LNCAP (cell line): ENCODE measurements at regions not wholly inside any gene's neighbourhood (a gene's known extent, or its start where the extent isn't known, plus 50 kb on each side); places are given as distances from the start of the nearest gene placed in this dataset.

ENCODE experiments used
- TF ChIP-seq, protein P1 (sequence below): fragments of 450-650 bp; IDR thresholded peaks from 2 replicates; pipeline ENCODE4 v1.5.1; 2017; ENCODE audit warnings: mild to moderate bottlenecking

- TF ChIP-seq, protein P1, sequence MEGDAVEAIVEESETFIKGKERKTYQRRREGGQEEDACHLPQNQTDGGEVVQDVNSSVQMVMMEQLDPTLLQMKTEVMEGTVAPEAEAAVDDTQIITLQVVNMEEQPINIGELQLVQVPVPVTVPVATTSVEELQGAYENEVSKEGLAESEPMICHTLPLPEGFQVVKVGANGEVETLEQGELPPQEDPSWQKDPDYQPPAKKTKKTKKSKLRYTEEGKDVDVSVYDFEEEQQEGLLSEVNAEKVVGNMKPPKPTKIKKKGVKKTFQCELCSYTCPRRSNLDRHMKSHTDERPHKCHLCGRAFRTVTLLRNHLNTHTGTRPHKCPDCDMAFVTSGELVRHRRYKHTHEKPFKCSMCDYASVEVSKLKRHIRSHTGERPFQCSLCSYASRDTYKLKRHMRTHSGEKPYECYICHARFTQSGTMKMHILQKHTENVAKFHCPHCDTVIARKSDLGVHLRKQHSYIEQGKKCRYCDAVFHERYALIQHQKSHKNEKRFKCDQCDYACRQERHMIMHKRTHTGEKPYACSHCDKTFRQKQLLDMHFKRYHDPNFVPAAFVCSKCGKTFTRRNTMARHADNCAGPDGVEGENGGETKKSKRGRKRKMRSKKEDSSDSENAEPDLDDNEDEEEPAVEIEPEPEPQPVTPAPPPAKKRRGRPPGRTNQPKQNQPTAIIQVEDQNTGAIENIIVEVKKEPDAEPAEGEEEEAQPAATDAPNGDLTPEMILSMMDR: no peak
These were observed 725.3 kb downstream of the BRD1 start for GRCh38 chr22:49102367-49102766.

DNA sequence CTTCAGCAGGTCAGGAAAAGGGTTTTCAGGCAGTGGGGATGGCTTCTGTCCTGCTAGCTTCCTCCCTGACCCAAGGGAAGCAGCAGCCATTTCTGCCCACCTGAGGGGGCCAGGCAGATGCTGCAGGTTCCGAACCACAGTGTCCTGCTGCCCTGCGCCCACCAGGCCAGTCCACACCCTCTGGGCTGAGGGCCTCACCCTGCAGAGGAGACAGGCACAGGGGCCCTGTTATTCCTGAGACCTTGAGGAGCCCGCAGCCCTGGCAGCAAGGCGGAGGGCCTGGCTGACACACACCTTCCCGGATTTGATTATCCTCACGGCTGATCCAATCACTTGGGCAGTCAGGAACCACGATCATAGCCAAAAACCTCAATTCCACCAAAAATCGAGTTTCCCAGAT, 725.8 kb downstream of the BRD1 start:
- TF ChIP-seq, protein P1: no peak

DNA sequence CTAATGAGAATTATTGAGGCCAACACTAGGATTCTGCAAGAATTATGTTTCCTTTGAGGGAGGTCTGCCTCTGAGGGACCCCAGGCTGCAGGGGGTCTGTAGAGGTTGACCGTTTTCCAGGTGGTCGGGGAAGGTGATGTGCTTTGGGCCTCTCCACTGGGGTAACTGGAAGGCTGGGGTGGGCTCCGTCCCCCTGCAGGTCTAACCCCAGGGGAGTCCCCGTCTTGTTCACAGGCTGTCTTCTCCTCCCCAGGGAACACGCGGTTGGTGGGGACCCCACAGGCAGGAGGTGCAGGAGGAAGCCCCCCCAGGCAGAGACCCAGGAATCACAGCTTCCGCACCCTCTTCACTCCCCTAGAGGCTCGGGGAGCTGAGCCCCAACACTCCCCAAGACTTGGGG, 726.4 kb downstream of the BRD1 start:
- TF ChIP-seq, protein P1: no peak

GRCh38 chr22:49100773-49101172, 726.9 kb downstream of the BRD1 start:
- TF ChIP-seq, protein P1: no peak

GRCh38 chr22:49100316-49100715, 727.4 kb downstream of the BRD1 start:
- TF ChIP-seq, protein P1: no peak

DNA sequence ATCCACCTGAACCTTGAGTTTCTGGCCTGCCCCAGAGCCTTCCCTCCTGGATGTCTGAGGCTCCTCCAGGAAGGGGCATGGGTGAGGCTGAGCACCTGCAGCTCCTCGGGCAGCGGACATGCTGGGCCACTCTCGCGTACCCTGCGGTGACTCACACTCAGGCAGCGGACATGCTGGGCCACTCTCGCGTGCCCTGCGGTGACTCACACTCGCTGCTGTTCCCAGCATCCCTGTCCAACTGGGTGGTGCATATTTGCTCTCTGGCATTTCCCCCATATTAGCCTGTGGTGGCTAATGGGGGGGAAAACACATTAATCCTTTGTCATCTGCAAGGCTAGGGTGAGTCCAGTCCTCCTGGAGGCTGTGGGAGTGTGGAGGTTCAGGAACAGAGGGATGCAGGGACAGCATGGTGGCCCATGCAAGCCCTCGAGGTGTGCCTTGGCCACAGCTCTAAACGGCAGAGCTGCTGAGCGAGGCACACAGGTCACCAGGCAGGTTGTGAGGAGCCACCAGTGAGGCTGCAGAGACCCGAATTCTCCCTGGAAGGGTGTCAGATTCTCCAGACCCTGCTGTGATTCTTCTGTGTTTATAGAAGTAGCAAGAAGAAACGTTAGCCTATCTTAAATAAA, 728.1 kb downstream of the BRD1 start:
- TF ChIP-seq, protein P1: no peak

DNA sequence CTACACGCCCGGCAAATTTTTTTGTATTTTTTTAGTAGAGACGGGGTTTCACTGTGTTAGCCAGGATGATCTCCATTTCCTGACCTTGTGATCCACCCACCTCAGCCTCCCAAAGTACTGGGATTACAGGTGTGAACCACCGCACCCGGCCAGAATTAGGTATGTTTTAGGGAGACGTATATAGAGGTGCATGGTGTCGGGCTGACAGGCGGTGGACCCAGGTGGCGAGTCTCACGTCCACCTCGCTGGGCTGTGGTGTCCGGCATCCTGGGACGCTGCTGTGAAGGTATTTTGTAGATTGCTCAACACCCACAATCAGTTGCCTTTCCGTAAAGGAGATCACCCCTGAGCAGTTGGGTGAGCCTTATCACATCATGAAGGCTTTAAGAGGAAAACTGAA, 728.6 kb downstream of the BRD1 start:
- TF ChIP-seq, protein P1: no peak

DNA sequence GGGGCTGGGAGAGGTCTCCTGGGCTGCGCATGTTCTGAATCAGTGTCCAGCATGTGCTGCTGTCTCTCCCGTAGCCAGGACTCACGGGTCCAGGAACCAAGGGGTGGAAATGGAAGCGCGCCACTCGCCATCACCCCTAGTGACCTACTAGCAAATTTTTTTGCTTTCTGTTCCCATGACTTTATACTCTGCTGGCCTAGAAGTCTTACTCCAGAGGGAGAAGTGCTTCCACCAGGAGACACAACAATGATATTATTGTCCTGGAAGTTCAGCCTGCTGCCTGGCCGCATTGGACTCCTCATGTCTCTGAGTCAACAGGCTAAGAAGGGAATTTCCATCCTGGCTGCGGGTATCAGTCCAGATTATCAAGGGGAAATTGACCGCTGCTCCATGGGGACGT, 729.7 kb downstream of the BRD1 start:
- TF ChIP-seq, protein P1: no peak
